Stomach (tissue), 4 donors: ENCODE measurements at regions not wholly inside any gene's neighbourhood (a gene's known extent, or its start where the extent isn't known, plus 50 kb on each side); places are given as distances from the start of the nearest gene placed in this dataset.

ENCODE experiments used
- POLR2A ChIP-seq, 4 donors: fragments of 450-650 bp; IDR thresholded peaks; one replicate each; pipeline ENCODE4 v1.6.1; 2016; ENCODE audit warnings: antibody characterized with exemption in 4 of 4, control low read depth in 2 of 4, mild to moderate bottlenecking in 1 of 4, moderate library complexity in 1 of 4
- POLR2AphosphoS5 ChIP-seq, 3 donors: sonication (generic); formaldehyde crosslinking; IDR thresholded peaks; one replicate each; pipeline ENCODE4 v1.6.1; 2016; ENCODE audit warnings: antibody characterized with exemption in 3 of 3
- TF ChIP-seq, protein P1 (sequence below), 7 experiments: fragments of 450-650 bp in 4 of 7; fragments of 200-600 bp in 3 of 7; sonication (generic) in 3 of 7; IDR thresholded peaks; one replicate each; pipeline ENCODE4 v1.5.1; 2016 to 2019; ENCODE audit warnings: antibody characterized with exemption in 7 of 7, control low read depth in 2 of 7, mild to moderate bottlenecking in 1 of 7

DNA sequence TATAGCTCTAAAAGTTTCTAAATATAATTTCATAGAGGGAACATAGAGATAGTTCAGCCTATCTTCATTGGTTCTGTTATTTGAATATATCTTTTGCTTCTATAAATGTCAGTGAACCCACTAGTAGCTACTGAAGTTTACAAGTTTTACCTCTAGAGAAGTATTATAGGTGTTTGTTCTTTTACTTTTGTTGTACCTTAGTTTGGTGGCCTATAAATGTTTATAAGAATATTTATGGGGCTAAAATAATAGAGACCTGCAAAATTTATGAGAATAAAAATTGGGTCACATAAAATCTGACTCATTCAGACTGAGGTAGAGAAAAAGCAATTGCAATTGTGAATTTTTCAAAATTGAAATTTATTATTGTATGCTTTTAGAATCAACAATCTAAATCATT, 162.6 kb downstream of the SERPINI1 start:
- TF ChIP-seq POLR2A (IDR thresholded peaks at IDR 0.05) (no peak), POLR2AphosphoS5 (IDR thresholded peaks at IDR 0.05) (no peak)
- TF ChIP-seq, protein P1, sequence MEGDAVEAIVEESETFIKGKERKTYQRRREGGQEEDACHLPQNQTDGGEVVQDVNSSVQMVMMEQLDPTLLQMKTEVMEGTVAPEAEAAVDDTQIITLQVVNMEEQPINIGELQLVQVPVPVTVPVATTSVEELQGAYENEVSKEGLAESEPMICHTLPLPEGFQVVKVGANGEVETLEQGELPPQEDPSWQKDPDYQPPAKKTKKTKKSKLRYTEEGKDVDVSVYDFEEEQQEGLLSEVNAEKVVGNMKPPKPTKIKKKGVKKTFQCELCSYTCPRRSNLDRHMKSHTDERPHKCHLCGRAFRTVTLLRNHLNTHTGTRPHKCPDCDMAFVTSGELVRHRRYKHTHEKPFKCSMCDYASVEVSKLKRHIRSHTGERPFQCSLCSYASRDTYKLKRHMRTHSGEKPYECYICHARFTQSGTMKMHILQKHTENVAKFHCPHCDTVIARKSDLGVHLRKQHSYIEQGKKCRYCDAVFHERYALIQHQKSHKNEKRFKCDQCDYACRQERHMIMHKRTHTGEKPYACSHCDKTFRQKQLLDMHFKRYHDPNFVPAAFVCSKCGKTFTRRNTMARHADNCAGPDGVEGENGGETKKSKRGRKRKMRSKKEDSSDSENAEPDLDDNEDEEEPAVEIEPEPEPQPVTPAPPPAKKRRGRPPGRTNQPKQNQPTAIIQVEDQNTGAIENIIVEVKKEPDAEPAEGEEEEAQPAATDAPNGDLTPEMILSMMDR (IDR thresholded peaks at IDR 0.05), result no peak
